ENCODE measurements at regions not wholly inside any gene's neighbourhood (a gene's known extent, or its start where the extent isn't known, plus 50 kb on each side); places are given as distances from the start of the nearest gene placed in this dataset.

- no peak for DNase-seq (ENCODE audit: insufficient read length)
- FAIRE-seq: no peak
- TF ChIP-seq TAF1 (IDR thresholded peaks at IDR 0.05; ENCODE audit: borderline replicate concordance, low read depth, low read length) (no peak), POLR2AphosphoS5 (IDR thresholded peaks at IDR 0.05; ENCODE audit: low read depth, low read length) (no peak), POLR2A (IDR thresholded peaks at IDR 0.05; ENCODE audit: low read depth, low read length) (no peak)
These were observed 82.4 kb upstream of the SOX9 start for GRCh38 chr17:72038427-72038826.

GRCh38 chr17:72039490-72039889 is 81.3 kb upstream of the SOX9 start:
- DNase-seq (ENCODE audit: insufficient read length): no peak
- no peak for FAIRE-seq
- TF ChIP-seq POLR2A (IDR thresholded peaks at IDR 0.05; ENCODE audit: low read depth, low read length): no peak
- no peak for TF ChIP-seq POLR2AphosphoS5 (IDR thresholded peaks at IDR 0.05; ENCODE audit: low read depth, low read length)
- TF ChIP-seq TAF1 (IDR thresholded peaks at IDR 0.05; ENCODE audit: borderline replicate concordance, low read depth, low read length): no peak

GRCh38 chr17:72046178-72046577 is 74.6 kb upstream of the SOX9 start:
- FAIRE-seq: no peak
- no peak for DNase-seq (ENCODE audit: insufficient read length)
- TF ChIP-seq POLR2A (IDR thresholded peaks at IDR 0.05; ENCODE audit: low read depth, low read length): no peak
- no peak for TF ChIP-seq TAF1 (IDR thresholded peaks at IDR 0.05; ENCODE audit: borderline replicate concordance, low read depth, low read length)
- TF ChIP-seq POLR2AphosphoS5 (IDR thresholded peaks at IDR 0.05; ENCODE audit: low read depth, low read length): no peak

GRCh38 chr17:72046643-72047612 is 73.9 kb upstream of the SOX9 start:
- TF ChIP-seq TAF1 (IDR thresholded peaks at IDR 0.05; ENCODE audit: borderline replicate concordance, low read depth, low read length) (no peak), POLR2A (IDR thresholded peaks at IDR 0.05; ENCODE audit: low read depth, low read length) (no peak), POLR2AphosphoS5 (IDR thresholded peaks at IDR 0.05; ENCODE audit: low read depth, low read length) (no peak)
- no peak for FAIRE-seq
- no peak for DNase-seq (ENCODE audit: insufficient read length)

GRCh38 chr17:72049914-72050313 is 70.9 kb upstream of the SOX9 start:
- DNase-seq (ENCODE audit: insufficient read length) (no peak), FAIRE-seq (no peak)
- no peak for TF ChIP-seq TAF1 (IDR thresholded peaks at IDR 0.05; ENCODE audit: borderline replicate concordance, low read depth, low read length)
- TF ChIP-seq POLR2AphosphoS5 (IDR thresholded peaks at IDR 0.05; ENCODE audit: low read depth, low read length): no peak
- no peak for TF ChIP-seq POLR2A (IDR thresholded peaks at IDR 0.05; ENCODE audit: low read depth, low read length)

GRCh38 chr17:72053036-72053435 is 67.8 kb upstream of the SOX9 start:
- TF ChIP-seq POLR2A (IDR thresholded peaks at IDR 0.05; ENCODE audit: low read depth, low read length) (no peak), POLR2AphosphoS5 (IDR thresholded peaks at IDR 0.05; ENCODE audit: low read depth, low read length) (no peak)
- no peak for DNase-seq (ENCODE audit: insufficient read length)
- no peak for FAIRE-seq

- DNase-seq (ENCODE audit: insufficient read length) (no peak), FAIRE-seq (no peak)
- TF ChIP-seq POLR2AphosphoS5 (IDR thresholded peaks at IDR 0.05; ENCODE audit: low read depth, low read length) (no peak), TAF1 (IDR thresholded peaks at IDR 0.05; ENCODE audit: borderline replicate concordance, low read depth, low read length) (no peak), POLR2A (IDR thresholded peaks at IDR 0.05; ENCODE audit: low read depth, low read length) (no peak)
These were observed 67.4 kb upstream of the SOX9 start for GRCh38 chr17:72053449-72053848.

GRCh38 chr17:72056155-72056554 is 64.7 kb upstream of the SOX9 start:
- no peak for TF ChIP-seq POLR2AphosphoS5 (IDR thresholded peaks at IDR 0.05; ENCODE audit: low read depth, low read length)
- no peak for TF ChIP-seq TAF1 (IDR thresholded peaks at IDR 0.05; ENCODE audit: borderline replicate concordance, low read depth, low read length)
- TF ChIP-seq POLR2A (IDR thresholded peaks at IDR 0.05; ENCODE audit: low read depth, low read length): no peak
- FAIRE-seq (no peak), DNase-seq (ENCODE audit: insufficient read length) (no peak)

GRCh38 chr17:72056727-72057290 is 64.0 kb upstream of the SOX9 start:
- no peak for FAIRE-seq
- no peak for TF ChIP-seq POLR2A (IDR thresholded peaks at IDR 0.05; ENCODE audit: low read depth, low read length)
- TF ChIP-seq TAF1 (IDR thresholded peaks at IDR 0.05; ENCODE audit: borderline replicate concordance, low read depth, low read length): no peak
- no peak for TF ChIP-seq POLR2AphosphoS5 (IDR thresholded peaks at IDR 0.05; ENCODE audit: low read depth, low read length)
- no peak for DNase-seq (ENCODE audit: insufficient read length)

GRCh38 chr17:72060084-72060483 is 60.7 kb upstream of the SOX9 start:
- no peak for FAIRE-seq
- TF ChIP-seq POLR2A (IDR thresholded peaks at IDR 0.05; ENCODE audit: low read depth, low read length) (no peak), TAF1 (IDR thresholded peaks at IDR 0.05; ENCODE audit: borderline replicate concordance, low read depth, low read length) (no peak), POLR2AphosphoS5 (IDR thresholded peaks at IDR 0.05; ENCODE audit: low read depth, low read length) (no peak)
- no peak for DNase-seq (ENCODE audit: insufficient read length)

- TF ChIP-seq POLR2AphosphoS5 (IDR thresholded peaks at IDR 0.05; ENCODE audit: low read depth, low read length): no peak
- no peak for TF ChIP-seq TAF1 (IDR thresholded peaks at IDR 0.05; ENCODE audit: borderline replicate concordance, low read depth, low read length)
- TF ChIP-seq POLR2A (IDR thresholded peaks at IDR 0.05; ENCODE audit: low read depth, low read length): no peak
- no peak for FAIRE-seq
- no peak for DNase-seq (ENCODE audit: insufficient read length)
These were observed 57.6 kb upstream of the SOX9 start for GRCh38 chr17:72063262-72063661.
